Ureter (tissue), 1 donor: ENCODE measurements at regions not wholly inside any gene's neighbourhood (a gene's known extent, or its start where the extent isn't known, plus 50 kb on each side); places are given as distances from the start of the nearest gene placed in this dataset.
"Not testable (repeated sequence)": the region's sequence is repeated elsewhere in the genome, so short reads cannot be mapped to it uniquely, and the experiment has no call there.

Experiments
- DNase-seq: peaks from one replicate; pipeline ENCODE4 v3.0.0-alpha.2; 2020; ENCODE audit warnings: low spot score
- donor health status: DM: yes; HTN: yes; CAD: no.

DNA sequence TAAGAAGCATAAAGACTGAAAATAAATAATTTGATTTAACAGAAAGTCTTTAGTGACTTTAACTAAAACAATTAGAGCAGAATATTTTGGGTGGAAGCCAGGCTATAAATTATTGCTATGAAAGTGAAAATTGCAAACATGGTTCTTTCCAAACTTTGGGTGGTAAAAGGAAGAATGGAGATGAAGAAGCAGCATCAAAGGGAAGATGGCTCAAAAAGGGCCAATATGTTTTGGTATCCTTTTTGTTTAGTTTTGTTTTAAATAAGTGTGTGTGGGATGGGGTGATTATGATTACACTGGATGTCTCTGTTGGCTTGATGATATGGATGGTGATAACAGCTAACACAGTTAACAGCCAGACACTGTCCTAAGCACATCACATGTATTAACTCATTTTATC lies 153.7 kb downstream of the CYB561 start:
- no peak for DNase-seq

DNA sequence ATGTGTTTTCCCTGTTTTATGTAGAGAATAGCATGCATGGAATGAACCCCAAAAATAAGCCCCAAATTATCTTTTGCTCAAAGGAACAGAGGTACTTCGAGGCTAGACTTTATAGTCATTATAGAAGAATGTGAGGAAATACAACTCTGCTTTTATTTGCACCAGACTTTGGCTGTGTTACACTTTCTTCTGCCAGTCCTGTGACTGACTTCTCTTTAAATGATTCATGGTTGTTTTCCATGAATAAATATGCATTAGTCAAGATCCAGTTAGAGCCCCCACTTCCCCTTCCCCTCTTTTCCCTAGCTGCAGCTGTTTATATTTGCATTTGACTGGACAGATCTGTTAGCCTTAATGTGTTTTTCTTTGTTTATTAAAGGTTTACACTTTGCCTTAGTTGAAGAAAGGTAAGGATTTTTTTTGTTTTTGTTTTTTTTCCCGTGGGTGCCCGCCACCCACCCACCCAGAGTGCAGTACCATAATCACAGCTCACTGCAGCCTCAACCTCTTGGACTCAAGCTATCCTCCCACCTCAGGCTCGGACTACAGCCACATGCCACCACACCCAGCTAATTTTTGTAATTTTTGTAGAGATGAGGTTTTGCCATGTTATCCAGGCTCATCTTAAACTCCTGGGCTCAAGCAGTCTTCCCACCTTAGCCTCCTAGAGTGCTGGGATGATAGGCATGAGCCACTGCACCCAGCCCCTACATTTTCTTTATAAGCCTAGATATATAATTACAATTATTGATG lies 152.6 kb downstream of the CYB561 start:
- DNase-seq = no peak

DNA sequence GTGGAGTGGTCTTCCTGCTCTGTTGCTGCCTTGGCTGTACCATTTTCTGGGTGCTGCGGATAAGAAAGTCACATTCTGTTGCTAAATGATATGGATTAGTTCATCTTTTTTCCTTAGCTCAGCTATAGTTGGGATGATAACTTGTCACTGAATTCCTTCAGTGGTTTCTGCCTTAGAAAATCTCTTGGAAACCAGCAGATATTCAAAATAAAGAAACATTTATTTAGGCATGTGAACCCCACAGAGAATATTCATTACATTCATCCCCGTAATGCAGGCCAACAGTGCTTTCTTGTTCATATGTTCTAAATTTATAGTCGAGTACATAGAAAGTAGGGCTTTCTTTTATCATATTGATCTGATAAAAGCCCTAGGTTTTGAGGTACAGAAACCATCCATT lies 151.3 kb downstream of the CYB561 start:
- no peak for DNase-seq

DNA sequence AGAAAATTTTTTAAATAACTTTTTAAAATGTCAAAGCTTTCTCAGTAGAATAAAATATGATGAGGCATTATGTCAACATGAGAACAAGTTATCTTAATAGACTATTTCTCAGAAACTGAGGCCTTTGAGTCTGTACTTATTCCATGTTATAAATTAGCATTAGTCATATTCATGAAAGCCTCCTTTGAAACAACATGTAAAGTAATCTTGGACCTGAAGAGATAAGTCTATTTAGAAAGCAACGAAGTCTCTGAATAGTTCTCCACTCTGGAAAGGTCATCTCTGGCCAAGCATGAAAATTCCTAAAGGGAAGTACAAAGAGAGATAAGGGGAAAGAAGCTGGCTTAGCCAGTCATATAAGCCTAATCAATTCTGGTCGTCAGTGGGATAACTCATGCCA lies 150.8 kb downstream of the CYB561 start:
- no peak for DNase-seq

DNA sequence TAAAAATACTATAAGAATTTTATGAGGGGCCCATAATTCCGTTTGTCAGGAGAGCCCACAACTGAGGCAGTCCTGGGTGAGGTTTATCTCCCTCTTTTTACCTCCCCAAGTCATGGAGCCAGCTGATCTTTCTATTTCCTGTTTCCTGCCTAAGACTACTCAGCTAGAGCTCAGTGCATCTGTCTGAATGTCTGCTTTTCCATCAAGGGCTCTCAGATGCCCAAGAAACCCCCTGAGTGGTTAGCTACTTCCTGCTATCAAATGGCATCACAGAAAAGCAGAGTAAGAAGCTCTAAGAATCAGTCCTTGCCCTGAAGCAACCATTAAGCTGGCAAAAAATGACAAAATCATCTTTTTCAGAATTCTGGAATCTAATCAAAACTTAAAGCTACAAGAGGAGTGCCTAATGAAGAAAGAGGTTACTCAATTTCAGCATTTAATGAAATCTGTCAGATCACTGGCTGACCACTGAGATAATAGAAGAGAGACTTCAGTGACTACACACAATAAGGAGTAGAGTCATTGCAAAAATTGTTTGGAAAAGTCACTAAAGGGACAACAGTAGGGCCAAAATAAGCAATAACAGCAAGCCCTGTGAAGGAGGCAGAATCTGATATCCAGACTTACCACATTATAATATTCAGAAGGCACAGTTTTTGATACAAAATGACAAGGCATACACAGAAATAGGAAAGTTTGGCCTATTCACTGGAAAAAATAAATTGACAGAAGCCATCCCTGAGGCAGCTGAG lies 150.1 kb downstream of the CYB561 start:
- no peak for DNase-seq

DNA sequence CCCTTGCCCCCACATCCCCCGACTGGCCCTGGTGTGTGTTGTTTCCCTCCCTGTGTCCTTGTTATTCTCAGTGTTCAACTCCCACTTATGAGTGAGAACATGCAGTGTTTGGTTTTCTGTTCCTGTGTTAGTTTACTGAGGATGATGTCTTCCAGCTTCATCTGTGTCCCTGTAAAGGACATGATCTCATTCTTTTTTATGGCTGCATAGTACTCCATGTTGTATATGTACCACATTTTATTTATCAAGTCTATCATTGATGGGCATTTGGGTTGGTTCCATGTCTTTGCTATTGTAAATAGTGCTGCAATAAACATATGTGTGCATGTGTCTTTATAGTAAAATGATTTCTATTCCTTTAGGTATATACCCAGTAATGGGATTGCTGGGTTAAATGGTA lies 147.2 kb downstream of the CYB561 start:
- DNase-seq = not testable (repeated sequence)

DNA sequence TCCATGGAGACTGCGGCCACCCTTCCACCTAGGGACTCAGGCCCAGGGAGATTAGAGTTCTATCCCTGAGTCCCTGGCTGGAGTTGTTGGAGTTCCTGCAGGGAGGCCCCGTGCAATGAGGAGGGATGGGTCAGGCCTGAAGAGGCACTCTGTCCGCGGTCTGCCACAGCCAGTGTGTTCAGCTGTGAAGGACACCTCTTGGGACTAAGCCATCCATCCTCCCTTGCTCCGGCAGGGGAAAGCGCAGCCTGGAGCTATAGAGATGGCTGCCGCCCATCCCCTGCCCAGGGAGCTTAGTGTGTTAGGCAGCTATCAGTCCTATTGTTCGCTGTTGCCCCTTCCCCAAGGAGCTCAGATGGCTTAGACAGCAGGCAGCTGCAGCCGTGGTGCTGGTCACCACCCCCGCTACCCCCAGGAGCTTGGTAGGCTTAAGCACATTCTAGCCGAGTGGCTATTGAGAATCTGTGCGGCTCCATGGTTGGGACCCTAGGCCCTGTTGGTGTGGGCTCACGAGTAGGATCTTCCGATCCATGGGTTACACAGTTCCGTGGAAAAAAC lies 141.3 kb downstream of the CYB561 start:
- DNase-seq = no peak

DNA sequence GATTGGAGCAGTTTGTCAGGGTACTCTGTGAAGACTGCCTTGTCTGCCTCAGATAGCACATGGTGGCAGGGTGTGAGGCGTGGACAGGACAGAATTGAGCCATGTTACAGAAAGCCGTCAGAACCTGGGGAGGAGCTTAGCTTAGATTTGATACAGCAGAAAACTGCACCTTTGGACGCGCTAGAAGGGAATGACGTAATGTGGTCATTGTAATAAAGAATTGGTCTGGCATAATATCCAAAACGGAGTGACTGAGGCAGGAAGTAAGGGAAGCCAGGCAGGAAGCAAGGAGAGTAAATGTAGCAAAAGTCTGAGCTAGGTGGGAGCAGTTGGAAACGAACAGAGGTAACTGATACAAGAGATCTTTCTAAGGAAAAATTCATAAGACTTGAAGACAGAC lies 140.2 kb downstream of the CYB561 start:
- DNase-seq = no peak

DNA sequence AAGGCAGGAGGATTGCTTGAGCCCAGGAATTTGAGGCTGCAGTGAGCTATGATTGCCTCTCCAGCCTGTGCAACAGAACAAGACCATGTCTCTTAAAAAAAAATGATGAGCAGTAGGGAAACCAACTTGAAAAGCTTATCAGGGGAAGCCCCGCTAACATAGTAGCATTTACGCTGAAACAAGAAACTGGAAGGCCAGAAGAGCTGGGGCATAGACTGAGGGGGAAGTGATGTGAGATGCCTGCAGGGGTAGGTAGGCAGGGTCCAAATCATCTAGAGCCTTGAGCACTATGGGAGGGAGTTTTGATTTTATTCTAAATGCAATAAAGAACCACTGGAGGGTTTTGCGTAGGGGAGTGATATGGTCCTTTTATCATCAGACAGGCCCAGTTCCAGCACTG lies 139.3 kb downstream of the CYB561 start:
- no peak for DNase-seq

DNA sequence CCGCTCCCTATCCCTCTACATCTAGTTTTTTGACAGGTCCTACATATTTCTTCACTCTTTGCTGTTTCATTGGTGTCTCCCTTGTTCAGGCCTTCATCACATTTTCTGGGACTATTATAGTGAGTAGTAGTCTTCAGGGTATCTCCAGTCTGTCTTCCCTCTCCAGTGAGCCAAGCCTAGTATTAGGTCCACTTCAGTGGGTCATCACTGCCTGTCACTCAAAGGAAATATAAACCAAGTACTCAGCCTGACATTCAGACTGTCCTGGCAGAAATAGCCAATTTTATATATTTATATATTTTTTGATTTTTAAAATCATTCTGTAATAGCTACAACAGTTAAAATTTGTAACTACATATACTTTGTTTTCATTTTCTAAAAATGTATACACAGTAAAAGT lies 137.8 kb downstream of the CYB561 start:
- no peak for DNase-seq

DNA sequence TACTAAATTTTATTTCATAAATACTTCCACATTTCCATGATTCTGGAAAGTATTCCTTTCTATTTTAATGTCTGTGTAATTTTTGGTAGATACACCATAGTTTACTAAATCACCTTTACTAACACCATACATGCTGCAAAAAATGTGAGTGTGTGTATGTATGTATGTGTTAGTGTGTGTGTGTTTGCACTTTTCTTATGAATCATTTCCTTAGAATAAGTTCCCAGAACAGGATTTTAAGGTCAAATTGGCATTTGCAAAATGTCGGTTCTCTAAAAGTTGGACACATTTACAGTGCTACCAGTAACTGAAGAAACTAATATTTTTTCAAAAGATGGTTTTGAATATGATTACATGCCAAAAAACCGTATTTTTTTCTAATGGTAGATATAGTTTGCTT lies 137.1 kb downstream of the CYB561 start:
- no peak for DNase-seq

DNA sequence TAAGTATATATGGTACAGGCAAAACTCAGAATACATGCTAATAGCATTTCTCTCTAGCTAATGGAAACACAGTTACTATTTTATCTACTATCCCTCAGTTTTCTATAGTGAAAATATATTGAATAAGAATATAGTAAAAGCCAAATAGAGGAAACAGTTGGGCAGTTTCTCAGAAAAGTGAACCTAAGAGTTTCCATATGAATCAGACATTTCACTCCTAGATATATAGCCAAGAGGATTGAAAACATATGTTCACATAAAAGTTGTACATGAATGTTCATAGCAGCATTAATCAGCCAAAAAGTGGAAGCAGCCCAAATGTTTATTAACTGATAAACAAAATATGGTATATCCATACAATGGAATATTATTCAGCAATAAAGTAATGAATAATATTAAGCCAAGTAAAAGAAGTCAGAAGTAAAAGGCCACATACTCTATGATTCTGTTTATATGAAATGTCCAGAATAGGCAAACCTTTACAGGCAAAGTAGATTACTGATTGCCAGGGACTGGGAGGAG lies 134.6 kb downstream of the CYB561 start:
- no peak for DNase-seq

DNA sequence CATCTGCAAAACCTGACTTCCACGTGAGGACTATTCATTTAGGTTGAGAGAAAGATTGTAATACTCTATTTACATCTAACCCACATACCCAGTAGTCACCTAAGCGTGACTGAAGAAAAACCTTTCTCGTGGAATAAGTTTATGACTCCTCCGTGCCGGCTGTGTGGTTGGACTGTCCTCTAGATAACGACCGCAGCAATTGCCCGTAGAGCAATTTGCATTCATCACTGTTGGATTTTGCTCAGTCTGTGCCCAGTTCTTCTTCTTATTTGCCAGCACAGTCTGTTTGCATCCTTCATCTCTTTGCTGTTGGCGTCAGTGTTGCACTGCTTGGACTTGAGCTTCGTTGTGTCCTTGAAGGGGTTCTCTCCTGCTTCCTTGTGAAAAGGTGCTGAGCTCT lies 131.3 kb downstream of the CYB561 start:
- no peak for DNase-seq

DNA sequence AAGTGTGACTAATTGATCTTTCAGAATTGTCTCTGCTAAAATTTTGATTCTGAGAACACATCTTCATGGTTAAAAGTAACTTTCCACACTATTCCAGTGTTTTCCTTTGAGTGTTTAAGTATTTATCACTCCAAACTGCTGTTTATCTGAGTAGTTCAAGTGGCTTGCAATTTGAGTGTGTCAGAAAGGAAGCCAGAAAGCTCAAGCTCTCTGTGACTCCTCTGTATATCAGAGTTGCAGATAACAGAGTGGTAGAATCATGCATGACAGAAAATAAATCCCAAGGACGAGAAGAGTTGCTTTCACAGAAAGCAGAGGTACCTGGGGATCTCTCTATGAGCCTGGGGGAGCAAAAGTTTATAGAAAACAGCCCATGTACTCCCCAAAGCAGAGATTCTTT lies 130.0 kb downstream of the CYB561 start:
- no peak for DNase-seq

DNA sequence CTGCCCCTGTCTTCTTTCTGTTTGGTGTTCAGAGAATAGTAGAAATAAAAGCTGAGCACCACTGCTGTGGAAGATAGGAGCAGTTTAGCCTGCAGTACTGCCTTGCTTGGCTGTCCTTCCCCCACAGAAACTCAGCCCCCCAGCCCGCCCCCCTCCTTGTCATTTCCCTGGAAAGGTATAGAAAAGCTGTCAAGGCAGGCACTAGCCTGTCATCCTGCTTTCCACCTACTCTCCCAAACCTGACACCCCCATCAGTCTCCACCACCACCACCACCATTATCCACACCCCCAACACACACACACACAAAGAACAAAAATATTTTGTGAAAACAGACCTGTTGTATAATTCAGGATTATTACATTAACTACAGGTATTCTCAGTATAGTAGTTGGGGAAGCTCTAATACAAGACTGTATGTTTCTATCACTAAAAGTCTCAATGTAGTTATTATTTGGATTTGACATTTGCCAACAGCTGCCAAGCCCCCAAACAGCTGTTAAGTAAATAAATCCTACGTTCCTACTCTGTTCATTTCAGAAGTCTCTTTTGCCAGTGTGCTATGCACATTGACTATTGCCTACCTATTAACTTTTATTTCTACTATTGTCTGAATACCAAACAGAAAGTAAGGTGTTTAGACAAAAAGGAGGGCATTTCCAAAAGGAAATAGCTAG lies 128.8 kb downstream of the CYB561 start:
- DNase-seq = no peak

DNA sequence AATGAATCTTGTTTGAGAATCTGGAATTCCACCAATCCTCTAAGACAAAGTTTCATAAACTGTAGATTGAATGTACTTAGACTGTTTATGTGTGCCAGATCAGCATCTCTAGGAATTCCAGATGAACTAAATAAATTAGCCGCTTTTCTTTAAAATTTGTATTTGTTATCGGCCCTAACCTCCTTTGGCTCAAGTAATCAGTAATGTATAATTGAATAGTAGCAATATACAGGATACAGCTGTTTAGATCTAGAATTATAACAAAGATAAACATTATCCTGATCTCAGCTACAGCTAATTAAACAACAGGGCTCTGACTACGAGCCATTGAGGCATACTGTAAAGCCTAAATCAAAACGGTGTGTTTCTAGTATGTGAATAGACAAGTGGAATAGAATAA lies 120.3 kb downstream of the CYB561 start:
- DNase-seq = no peak

DNA sequence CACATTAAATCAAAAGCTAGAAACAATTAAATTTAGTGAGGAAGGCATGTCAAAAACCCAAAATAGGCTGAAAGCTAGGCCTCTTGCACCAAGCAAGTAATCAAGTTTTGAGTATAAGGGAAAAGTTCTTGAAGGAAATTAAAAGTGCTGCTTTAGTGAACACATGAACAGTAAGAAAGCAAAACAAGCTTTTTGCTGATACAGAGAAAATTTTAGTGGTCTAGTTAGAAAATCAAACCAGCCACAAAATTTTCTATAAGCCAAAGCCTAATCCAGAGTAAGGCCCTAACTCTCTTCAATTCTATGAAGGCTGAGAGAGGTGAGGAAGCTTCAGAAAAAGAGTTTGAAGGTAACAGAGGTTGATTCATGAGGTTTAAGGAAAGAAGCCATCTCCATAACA lies 116.2 kb downstream of the CYB561 start:
- no peak for DNase-seq

DNA sequence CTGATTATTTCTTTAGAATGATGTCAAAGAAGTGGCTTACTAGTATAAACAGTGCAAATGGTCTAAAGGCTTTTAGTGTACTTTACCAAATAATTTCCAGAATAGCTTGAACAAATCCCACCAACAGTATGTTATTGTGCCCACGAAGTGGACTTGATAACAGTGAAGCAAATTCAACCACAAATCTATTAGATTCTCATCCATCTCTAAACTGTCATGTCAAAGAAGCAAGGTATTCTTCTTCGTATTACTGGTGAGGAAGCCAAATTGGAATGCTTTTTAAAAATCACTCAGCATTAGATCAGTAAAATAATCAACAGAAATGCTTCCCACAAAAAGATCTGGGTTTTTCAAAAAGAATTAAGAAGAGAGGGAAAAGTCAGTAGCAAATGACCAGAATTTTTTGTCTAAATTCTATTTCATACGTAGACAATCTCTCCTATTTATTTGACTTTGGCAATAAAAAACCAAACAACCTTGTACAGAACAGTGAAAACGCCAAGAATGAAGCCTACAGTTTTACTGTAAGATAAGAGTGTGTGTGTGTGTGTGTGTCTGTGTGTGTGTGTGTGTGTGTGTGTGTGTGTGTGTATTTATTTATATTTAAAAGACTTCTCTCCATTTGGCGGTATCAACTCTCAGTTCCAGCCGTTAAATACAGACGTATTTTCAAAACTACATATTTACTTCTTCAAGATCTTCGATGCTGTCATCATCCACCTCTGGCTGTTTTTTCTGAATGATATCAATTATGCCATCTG lies 114.6 kb downstream of the CYB561 start:
- DNase-seq = no peak

DNA sequence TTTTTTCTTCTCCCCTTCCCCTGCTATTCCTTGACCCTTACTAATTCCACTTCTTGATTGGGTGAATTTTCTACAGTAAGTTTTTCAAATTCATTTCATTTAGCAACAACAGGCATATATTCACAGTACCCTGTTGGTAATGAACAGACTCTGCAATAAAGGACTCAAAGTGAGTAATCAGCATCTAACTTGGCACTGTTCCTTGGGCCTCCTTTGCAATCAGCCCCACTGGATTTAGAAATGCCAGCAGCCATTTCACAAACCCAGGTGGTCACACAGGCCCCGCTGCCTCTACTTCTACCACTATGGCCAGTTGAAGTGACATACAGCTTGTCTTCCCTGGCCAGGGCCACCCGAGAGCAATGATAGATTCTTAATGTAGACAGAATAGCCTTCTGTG lies 113.8 kb downstream of the CYB561 start:
- DNase-seq = no peak

DNA sequence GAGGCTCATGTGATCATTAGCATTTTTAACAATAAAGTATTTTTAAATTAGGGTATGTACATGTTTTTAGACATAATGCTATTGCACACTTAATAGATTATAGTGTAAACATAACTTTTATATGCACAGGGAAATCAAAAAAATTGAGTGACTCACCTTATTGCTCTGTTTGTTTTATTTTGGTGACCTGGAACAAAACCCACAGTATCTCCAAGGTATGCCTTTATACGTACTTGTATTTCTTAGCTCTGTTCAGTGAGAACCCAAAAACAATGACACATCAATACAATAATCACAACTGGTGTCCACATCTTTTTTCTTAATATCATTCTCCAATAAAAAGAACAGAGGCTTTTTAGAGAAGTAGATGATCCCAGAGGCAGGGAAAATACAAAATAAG lies 112.2 kb downstream of the CYB561 start:
- no peak for DNase-seq

DNA sequence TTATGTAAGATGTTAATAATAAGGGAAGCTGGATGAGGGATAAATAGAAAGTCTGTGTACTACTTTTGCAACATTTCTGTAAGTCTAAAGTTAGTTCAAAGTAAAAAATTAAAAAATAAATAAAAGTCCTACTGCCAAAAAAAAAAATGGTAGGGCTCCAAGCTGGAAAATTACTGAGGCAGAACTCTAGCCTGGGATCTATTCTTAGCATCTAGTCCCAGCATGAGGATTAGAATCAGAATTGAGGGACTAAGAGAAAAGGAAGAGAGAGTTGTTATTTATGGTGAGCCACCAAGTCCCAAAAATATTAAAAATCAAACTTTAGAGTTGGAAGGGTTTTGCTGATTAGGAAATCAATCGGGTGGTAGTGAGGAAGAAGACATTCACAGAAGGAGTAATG lies 110.3 kb downstream of the CYB561 start:
- no peak for DNase-seq

DNA sequence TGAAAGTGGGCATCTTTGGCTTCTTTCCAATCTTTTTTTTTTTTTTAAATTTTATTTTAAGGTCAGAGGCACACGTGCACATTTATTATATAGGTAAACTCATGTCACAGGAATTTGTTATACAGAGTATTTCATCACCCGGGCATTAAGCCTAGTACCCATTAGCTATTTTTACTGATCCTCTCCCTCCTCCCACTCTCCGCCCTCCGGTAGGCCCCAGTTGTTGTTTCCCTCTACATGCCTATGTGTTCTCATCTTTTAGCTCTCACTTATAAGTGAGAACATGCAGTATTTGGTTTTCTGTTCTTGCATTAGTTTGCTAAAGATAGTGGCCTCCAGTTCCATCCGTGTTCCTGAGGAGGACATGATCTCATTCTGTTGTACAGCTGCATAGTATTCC lies 108.5 kb downstream of the CYB561 start:
- DNase-seq = no peak
